Mesothelial cell of epicardium (in vitro differentiated cells): ENCODE measurements at regions not wholly inside any gene's neighbourhood (a gene's known extent, or its start where the extent isn't known, plus 50 kb on each side); places are given as distances from the start of the nearest gene placed in this dataset.

ENCODE experiments used
- DNase-seq, 2 experiments: peaks; one replicate each; pipeline ENCODE4 v3.0.0; 2021; ENCODE audit warnings: low spot score in 2 of 2; ENCODE audit not compliant: unreplicated experiment in 2 of 2
- H3K27ac Mint-ChIP-seq: 2 replicates; pipeline ENCODE4 v1.8.0; 2021; ENCODE audit warnings: mixed read lengths
- H3K27me3 Mint-ChIP-seq: 2 replicates; pipeline ENCODE4 v1.8.0; 2021; ENCODE audit warnings: low read depth, mixed read lengths
- H3K36me3 Mint-ChIP-seq: 2 replicates; pipeline ENCODE4 v1.8.0; 2021; ENCODE audit warnings: mixed read lengths
- H3K4me1 Mint-ChIP-seq: 2 replicates; pipeline ENCODE4 v1.8.0; 2021; ENCODE audit warnings: mixed read lengths
- H3K4me3 Mint-ChIP-seq: 2 replicates; pipeline ENCODE4 v1.8.0; 2021; ENCODE audit warnings: mild to moderate bottlenecking, moderate library complexity, mixed read lengths
- H3K9me3 Mint-ChIP-seq: 2 replicates; pipeline ENCODE4 v1.8.0; 2021; ENCODE audit warnings: mixed read lengths
- TF ChIP-seq, protein P1 (sequence below): fragments of 200-600 bp; sonication (generic); IDR thresholded peaks from one replicate; pipeline ENCODE4 v1.5.0; 2021; ENCODE audit warnings: antibody characterized with exemption; ENCODE audit not compliant: unreplicated experiment

DNA sequence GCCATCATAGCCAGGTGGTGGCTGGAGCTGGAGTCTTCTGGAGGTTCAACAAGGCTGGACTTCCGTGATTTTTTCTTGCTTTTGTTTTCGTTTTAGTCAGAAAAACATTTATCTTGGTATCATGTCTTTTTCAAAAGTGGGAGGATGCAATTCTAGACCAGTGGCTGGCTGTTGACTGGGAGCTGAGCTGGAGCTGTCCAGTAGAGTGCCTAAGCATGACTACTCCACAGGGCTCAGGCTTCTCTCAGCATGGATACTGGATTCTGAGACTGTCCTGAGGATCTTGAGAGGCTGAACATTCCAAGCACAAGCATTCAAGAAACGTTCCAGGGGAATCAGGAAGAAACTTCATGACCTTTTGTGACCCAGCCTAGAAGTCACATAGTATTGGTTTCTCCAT is 598.1 kb downstream of the MID1IP1 start:
- H3K27me3 Mint-ChIP-seq = no peaks in the 10 kb centered on the region
- H3K27ac Mint-ChIP-seq = no peak overlapping the region
- H3K4me3 Mint-ChIP-seq = no peak overlapping the region
- peaks cover 9% of the 10 kb centered on the region for H3K4me1 Mint-ChIP-seq
- no peaks in the 10 kb centered on the region for H3K36me3 Mint-ChIP-seq
- H3K9me3 Mint-ChIP-seq = peaks cover 19% of the 10 kb centered on the region
- TF ChIP-seq, protein P1, sequence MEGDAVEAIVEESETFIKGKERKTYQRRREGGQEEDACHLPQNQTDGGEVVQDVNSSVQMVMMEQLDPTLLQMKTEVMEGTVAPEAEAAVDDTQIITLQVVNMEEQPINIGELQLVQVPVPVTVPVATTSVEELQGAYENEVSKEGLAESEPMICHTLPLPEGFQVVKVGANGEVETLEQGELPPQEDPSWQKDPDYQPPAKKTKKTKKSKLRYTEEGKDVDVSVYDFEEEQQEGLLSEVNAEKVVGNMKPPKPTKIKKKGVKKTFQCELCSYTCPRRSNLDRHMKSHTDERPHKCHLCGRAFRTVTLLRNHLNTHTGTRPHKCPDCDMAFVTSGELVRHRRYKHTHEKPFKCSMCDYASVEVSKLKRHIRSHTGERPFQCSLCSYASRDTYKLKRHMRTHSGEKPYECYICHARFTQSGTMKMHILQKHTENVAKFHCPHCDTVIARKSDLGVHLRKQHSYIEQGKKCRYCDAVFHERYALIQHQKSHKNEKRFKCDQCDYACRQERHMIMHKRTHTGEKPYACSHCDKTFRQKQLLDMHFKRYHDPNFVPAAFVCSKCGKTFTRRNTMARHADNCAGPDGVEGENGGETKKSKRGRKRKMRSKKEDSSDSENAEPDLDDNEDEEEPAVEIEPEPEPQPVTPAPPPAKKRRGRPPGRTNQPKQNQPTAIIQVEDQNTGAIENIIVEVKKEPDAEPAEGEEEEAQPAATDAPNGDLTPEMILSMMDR = no peak
- DNase-seq = no peak

DNA sequence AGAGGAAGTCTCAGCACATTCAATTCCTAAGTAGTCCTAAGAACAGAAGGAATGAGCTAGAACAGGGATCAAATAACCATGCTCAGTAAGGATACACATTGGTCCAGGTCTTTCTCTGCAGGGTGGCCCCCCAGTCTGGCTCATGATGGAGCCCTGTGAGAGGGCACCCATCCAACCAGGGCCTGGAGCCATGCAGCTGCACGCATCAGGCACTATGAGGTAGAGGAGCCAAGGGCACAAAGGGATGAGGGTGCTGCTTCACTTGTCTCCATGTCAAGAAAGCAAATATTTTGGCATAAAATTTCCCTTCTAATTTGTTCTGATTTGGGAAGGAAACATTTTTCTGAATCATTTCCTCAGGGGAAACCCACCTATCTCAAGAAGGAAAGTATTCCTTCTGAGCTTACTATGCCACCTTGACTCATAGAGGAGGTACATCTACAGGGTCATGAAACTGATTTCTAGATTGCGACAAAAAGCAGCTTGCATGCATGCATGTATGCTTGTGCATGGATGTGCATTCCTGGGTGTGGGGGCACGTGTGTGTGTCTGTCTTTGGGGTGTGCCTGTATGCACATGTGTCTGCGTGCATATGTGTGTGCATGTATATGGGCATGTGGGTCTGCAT is 600.3 kb downstream of the MID1IP1 start:
- no peaks in the 10 kb centered on the region for H3K36me3 Mint-ChIP-seq
- no peak overlapping the region for H3K27ac Mint-ChIP-seq
- H3K27me3 Mint-ChIP-seq = no peaks in the 10 kb centered on the region
- H3K4me1 Mint-ChIP-seq = peaks cover 9% of the 10 kb centered on the region
- TF ChIP-seq, protein P1 = no peak
- H3K9me3 Mint-ChIP-seq = peaks cover 28% of the 10 kb centered on the region
- H3K4me3 Mint-ChIP-seq = no peak overlapping the region
- DNase-seq = no peak

DNA sequence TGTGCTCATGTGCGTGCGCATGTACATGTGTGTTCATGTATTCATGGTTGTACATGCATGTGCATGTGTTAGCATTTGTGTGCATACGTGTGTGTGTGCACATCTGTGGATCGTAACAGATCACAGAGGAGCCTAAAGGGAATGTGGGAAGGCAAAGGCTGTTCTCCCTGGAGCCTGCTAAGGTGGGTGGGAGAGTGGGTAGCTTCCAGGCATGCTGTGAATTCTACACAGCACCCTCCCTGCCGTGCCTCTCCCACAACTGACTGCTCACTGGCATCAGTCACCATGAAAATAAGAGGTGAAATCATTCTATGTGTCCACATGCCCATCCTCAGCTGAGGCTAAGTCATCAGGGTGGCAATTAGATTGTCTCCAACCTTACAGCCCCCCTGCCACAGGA is 600.9 kb downstream of the MID1IP1 start:
- TF ChIP-seq, protein P1 = no peak
- Mint-ChIP-seq H3K4me1 (peaks cover 9% of the 10 kb centered on the region), H3K4me3 (no peak overlapping the region), H3K9me3 (peaks cover 28% of the 10 kb centered on the region), H3K27me3 (no peaks in the 10 kb centered on the region), H3K27ac (no peak overlapping the region), H3K36me3 (no peaks in the 10 kb centered on the region)
- DNase-seq = no peak

DNA sequence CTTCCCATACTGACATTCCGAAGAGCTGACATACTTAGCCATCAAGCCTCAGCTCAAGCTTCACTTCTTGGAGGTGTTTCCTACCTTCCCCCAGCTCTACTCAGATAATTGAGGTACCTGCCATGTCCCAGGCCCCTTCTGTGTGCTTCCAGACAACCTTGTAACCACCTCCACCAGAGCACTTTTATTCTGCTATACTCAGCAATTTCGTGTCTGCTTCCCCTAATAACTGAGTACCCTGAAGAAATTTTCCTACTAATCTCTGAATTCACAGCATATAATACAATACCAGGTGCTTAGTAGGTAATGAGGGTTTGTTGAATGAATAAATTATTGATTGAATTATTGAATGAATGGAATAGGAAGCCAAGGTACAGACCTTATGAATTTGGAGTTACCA is 605.5 kb downstream of the MID1IP1 start:
- H3K4me3 Mint-ChIP-seq = no peak overlapping the region
- DNase-seq = no peak

DNA sequence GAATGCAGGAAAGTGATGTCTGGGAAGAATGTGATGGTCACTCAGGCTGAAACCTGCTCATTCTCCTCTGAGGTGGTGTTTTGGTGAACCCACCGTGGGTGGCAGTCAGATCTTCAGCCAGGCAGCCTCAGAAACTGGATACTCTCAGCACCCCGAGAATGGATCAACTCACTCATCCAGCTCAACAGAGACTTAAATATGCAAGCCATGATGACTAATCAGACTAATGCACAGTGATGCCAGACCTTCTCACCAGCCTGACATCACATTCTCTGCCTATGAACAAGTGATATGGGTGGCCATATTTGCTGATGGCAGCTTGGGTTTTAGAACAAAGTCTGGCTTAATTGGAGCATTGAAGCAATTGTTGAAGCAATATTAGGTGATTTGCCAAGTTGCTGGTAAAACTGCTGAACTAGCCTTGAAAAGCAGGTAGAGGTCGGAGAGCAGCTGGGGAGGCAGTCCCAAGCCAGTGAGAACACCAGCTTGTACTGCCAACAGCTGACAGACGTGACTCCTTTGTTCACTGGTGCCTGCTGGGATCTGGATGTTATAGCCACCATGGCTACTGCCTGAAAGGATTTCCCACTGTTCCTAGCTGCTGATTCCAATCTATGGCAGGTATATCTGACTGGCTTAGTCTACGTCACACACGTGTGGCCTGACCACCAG is 608.1 kb downstream of the MID1IP1 start:
- Mint-ChIP-seq H3K27me3 (peaks cover 2% of the 10 kb centered on the region), H3K4me3 (no peak overlapping the region)

More for the DNA sequence above, 605.5 kb downstream of the MID1IP1 start:
- Mint-ChIP-seq H3K27me3 (peaks cover 2% of the 10 kb centered on the region), H3K27ac (no peak overlapping the region), H3K36me3 (no peaks in the 10 kb centered on the region), H3K4me1 (no peaks in the 10 kb centered on the region), H3K9me3 (peaks cover 14% of the 10 kb centered on the region)
- TF ChIP-seq, protein P1 = no peak

More for the DNA sequence above, 608.1 kb downstream of the MID1IP1 start:
- Mint-ChIP-seq H3K36me3 (no peaks in the 10 kb centered on the region), H3K4me1 (no peaks in the 10 kb centered on the region), H3K9me3 (peaks cover 14% of the 10 kb centered on the region), H3K27ac (no peak overlapping the region)
- TF ChIP-seq, protein P1 = no peak
- DNase-seq = no peak
